ENCODE measurements at regions not wholly inside any gene's neighbourhood (a gene's known extent, or its start where the extent isn't known, plus 50 kb on each side); places are given as distances from the start of the nearest gene placed in this dataset.

DNA sequence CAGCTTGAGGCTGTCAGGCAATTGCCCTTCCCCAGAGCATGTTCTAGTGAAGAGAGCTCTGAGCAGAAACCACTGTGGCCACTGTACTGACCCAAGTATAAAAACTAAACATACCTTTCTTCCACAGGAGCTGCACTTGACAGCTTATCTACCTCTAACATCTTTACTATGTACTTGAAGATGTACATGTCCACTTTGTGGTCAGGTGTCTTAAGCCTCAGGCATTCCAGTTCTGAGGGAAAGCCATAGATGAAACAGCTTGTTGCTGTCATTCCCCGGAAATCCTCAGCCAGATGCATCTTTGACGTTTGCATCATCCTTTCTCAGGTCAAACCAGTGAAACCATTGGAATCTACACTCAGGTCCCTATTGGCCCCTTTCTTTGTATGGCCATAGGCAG, 70.4 kb downstream of the CHRM3 start:
- H3K79me1 ChIP-seq (ENCODE audit: low read depth, low read length) = no peaks in the 10 kb centered on the region
- H2BK12ac ChIP-seq (ENCODE audit: low read depth, low read length) = no peak overlapping the region
- H2BK15ac ChIP-seq (ENCODE audit: low read length) = no peak overlapping the region
- H3K27me3 ChIP-seq (replicated peaks in 1 of 4; ENCODE audit: control insufficient read depth in 3 of 4, extremely low read depth in 1 of 4, insufficient read depth in 3 of 4, low read length in 3 of 4) = no peaks in the 10 kb centered on the region
- no peak for FAIRE-seq
- H3K14ac ChIP-seq (ENCODE audit: insufficient read length) = no peak overlapping the region
- no peaks in the 10 kb centered on the region; a peak in 1 of 7 replicates for H3K4me1 ChIP-seq (replicated peaks in 1 of 4; ENCODE audit: control insufficient read depth in 3 of 4, insufficient read depth in 4 of 4, low read length in 3 of 4)
- H3K56ac ChIP-seq (replicated peaks; ENCODE audit: insufficient read length, low read depth, low read length) = no peak overlapping the region
- DNase-seq (ENCODE audit: low read depth in 1 of 2, low spot score in 2 of 2) = no peak
- no peak overlapping the region for H3K4ac ChIP-seq (replicated peaks; ENCODE audit: insufficient read length, low read depth, low read length)
- H2BK120ac ChIP-seq (replicated peaks; ENCODE audit: low read depth, low read length) = no peak overlapping the region
- no peaks in the 10 kb centered on the region; a peak in 1 of 4 replicates for H3K79me2 ChIP-seq (ENCODE audit: control insufficient read depth in 1 of 2, insufficient read depth in 2 of 2, low read length in 2 of 2)
- 0 out of 8 replicates have a peak, but pooled peaks cover 0 to 2% (median 0%) of the 10 kb centered on the region in 4 experiments for H3K36me3 ChIP-seq (ENCODE audit: control insufficient read depth in 2 of 4, insufficient read depth in 4 of 4, low read length in 3 of 4)
- no peak overlapping the region for H2AK5ac ChIP-seq (ENCODE audit: low read depth, low read length)
- 89% methylated on average over 2 of the region's 2 CpGs; no CpG with 5 or more reads in 1 of the 2 experiments for WGBS, 2 experiments (ENCODE audit: extremely low coverage in 1 of 2, insufficient coverage in 1 of 2, insufficient read length in 1 of 2, insufficient replicate concordance in 2 of 2, low coverage in 1 of 2, low lambda C conversion rate in 2 of 2, missing lambda C conversion rate in 1 of 2)
- ChIA-PET POLR2A (ENCODE audit: partially characterized antibody) (interaction anchor here (1.3 kb wide), 1 partner anchor 11 kb away, joined by 3 read pairs; no protein-coding TSS in a partner anchor), CTCF (ENCODE audit: partially characterized antibody) (no interaction called here)
- H4K5ac ChIP-seq (ENCODE audit: insufficient read length, low read depth, low read length) = no peak overlapping the region
- no peak overlapping the region for H3K4me3 ChIP-seq (ENCODE audit: extremely low read depth in 1 of 4, insufficient read depth in 2 of 4, low read depth in 3 of 4, low read length in 4 of 4)
- no peak overlapping the region for H3K23ac ChIP-seq (ENCODE audit: insufficient read length)
- TF ChIP-seq NRF1 (IDR thresholded peaks at IDR 0.05; ENCODE audit: low read depth, low read length) = no peak
- H2BK20ac ChIP-seq (ENCODE audit: low read length) = no peak overlapping the region
- no peak overlapping the region for H2AFZ ChIP-seq (ENCODE audit: low read length)
- H3K9me3 ChIP-seq (ENCODE audit: insufficient read depth in 2 of 2, low read depth in 1 of 2, low read length in 1 of 2) = peaks cover 8 to 13% of the 10 kb centered on the region in 2 experiments; a peak in 3 of 4 replicates
- no peak overlapping the region for H4K91ac ChIP-seq (replicated peaks; ENCODE audit: insufficient read length, low read length)
- no peak overlapping the region for H3K18ac ChIP-seq (ENCODE audit: extremely low read depth, low read length)
- no peak overlapping the region for H3K9ac ChIP-seq (replicated peaks in 1 of 4; ENCODE audit: extremely low read depth in 1 of 4, low read depth in 3 of 4, low read length in 3 of 4)
- H3K23me2 ChIP-seq (ENCODE audit: low read depth, low read length) = no peaks in the 10 kb centered on the region
- H2BK5ac ChIP-seq (ENCODE audit: low read depth, low read length) = no peak overlapping the region
- H4K8ac ChIP-seq (ENCODE audit: extremely low read depth, insufficient read depth, low read length) = no peak overlapping the region
- H3K27ac ChIP-seq (ENCODE audit: low read depth, low read length) = no peak overlapping the region
- no peak overlapping the region for H3K4me2 ChIP-seq (ENCODE audit: insufficient read depth in 1 of 2, low read depth in 2 of 2, low read length in 2 of 2)
- no peaks in the 10 kb centered on the region for H4K20me1 ChIP-seq (replicated peaks in 1 of 2; ENCODE audit: control insufficient read depth in 1 of 2, insufficient read depth in 2 of 2, low read length in 2 of 2)

All from H1 (cell line).